ENCODE measurements at regions not wholly inside any gene's neighbourhood (a gene's known extent, or its start where the extent isn't known, plus 50 kb on each side); places are given as distances from the start of the nearest gene placed in this dataset.

DNA sequence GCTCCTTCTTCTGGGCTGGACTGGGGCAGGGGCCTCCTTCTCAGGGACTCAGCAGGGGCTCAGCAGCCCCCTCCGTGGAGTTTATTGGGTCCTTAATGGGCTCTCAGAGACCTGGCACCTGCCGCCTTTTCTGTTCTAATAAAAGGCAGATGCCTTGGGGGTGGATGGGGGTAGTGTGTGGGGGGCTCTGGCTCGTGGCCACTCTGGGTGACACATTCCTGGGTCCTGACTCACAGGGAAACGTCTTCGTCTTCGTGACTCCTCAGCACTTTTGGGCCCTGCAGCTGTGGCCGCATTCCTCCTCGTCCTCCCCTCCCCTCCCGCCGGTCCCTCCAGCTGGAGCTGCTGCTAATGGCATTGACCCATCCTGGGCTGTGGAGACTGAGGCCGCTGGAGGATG lies 107.8 kb upstream of the WNT4 start:
- H3K4me3 ChIP-seq (ENCODE audit: low read depth, low read length) = no peak overlapping the region

DNA sequence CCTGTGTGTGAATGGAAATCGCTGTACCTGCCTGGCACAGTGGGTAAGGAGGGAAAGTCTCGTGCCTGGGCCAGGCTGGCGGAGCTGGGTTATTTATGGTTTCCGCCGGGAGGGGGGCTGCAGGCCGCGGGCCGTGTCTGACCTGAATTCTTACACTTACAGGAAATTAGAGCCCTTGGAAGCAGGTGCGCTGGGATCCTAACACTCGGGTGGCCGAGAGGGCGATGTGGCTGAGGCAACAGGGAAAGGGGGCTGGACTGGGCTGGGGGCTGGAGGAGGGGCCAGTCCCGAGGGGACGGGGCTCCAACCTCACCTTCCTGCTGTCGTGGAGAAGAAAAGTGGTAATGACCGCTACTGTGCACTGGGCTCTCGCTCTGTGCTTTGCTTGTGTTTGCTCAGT lies 109.4 kb upstream of the WNT4 start:
- H3K4me3 ChIP-seq (ENCODE audit: low read depth, low read length) = no peak overlapping the region
- TF ChIP-seq, protein P1, sequence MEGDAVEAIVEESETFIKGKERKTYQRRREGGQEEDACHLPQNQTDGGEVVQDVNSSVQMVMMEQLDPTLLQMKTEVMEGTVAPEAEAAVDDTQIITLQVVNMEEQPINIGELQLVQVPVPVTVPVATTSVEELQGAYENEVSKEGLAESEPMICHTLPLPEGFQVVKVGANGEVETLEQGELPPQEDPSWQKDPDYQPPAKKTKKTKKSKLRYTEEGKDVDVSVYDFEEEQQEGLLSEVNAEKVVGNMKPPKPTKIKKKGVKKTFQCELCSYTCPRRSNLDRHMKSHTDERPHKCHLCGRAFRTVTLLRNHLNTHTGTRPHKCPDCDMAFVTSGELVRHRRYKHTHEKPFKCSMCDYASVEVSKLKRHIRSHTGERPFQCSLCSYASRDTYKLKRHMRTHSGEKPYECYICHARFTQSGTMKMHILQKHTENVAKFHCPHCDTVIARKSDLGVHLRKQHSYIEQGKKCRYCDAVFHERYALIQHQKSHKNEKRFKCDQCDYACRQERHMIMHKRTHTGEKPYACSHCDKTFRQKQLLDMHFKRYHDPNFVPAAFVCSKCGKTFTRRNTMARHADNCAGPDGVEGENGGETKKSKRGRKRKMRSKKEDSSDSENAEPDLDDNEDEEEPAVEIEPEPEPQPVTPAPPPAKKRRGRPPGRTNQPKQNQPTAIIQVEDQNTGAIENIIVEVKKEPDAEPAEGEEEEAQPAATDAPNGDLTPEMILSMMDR (conservative IDR thresholded peaks at IDR 0.05; ENCODE audit: low read depth, low read length) = no peak

More for the DNA sequence above, 107.8 kb upstream of the WNT4 start:
- TF ChIP-seq, protein P1 (conservative IDR thresholded peaks at IDR 0.05; ENCODE audit: low read depth, low read length) = no peak
- no peak for DNase-seq (ENCODE audit: low read depth)

DNA sequence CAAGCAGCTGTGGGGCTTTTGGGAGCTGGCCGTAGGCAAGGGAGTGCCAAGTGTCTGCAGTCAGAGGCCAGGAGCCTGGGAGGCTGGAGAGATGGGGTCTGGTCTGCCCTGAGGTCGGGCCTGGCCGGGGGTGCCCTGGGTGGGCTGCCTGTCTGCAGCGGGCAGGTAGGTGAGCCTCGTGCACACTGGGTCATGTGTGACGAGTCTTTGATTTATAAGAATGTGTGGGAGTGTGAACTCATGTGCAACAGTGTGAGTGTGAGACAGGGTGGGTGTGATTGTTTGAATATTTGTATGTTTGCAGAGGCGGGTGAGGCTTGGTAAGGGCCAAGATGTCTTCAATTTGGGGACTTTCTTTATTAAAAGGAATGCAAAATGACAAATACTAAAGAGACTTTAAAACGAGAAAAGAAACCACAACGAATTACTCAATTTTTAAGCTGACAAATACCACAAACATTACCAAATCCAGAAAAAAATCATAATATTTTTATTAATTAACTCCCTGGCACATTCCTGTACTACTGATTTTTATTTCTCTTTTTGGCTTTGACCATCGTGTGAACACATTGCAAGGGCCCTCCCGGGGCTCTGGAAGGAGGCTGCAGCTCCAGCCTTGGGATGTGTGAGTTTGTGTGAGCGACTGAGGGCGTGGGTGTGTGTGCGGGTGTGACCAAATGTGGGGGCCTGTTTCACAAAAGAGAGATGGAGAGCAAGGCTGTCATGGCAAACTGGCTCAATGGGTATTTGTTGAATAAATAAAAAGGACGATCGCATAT lies 110.3 kb upstream of the WNT4 start:
- H3K4me3 ChIP-seq (ENCODE audit: low read depth, low read length) = no peak overlapping the region
- DNase-seq (ENCODE audit: low read depth) = no peak
- TF ChIP-seq, protein P1 (conservative IDR thresholded peaks at IDR 0.05; ENCODE audit: low read depth, low read length) = no peak

More for the DNA sequence above, 109.4 kb upstream of the WNT4 start:
- no peak for DNase-seq (ENCODE audit: low read depth)

DNA sequence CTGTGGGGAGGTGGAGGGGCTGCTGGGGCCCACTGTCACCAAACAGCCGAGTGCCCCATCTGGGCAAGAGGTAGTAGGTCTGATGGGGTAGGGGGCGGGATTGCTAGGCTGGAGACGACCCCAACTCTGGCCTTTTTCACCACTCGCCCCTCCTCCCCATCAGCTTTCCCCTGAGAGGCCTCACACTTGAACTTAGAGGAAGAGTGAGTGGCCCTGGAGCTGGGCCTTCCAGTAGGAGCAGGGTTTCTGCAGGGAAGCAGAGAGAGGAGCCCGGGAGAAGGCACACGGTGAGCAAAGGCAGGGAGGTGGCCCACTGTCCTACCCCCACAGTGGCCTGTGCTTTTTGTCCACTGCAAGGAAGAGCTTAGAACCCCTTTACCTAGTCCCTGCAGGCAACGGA lies 111.9 kb upstream of the WNT4 start:
- TF ChIP-seq, protein P1 (conservative IDR thresholded peaks at IDR 0.05; ENCODE audit: low read depth, low read length) = no peak
- DNase-seq (ENCODE audit: low read depth) = no peak
- no peak overlapping the region for H3K4me3 ChIP-seq (ENCODE audit: low read depth, low read length)

DNA sequence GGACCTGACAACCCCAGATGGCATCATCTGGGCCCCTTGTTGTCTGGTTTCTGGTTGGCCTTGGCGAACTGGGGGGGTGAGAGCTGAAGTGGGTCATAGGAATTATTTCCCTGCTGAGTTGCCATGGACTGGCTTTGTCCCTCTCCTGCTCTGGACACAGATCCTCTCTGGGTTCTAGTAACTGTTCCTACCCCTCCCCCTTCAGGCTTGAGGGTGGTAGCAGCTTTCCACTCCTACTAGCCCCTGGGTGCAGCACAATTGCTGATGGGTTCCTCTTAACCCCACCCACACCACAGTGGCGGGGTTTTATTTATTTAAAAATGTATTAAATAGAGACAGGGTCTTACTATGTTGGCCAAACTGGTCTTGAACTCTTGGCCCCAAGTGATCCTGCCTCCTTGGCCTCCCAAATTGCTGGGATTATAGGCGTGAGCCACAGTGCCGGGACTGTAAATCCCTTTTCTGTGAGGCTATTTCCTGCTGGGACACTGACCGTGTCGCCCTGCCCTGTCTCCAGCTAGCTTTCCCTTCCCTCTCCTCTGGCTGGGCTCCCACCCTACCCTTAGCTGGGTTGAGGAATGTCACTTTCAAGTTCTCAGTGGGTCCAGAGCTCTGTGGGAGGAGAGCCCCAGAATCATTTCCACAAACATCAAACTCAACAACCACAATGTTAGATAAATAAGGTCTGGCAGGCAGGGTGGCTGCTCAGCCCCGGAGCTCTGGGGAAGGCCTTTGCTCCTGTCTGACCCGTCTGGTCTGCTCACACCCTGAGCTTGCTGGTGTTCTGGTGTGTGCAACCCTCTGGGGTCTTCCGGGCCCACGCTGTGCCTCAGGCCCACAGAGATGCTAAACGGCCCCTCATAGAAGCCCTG lies 112.7 kb upstream of the WNT4 start:
- TF ChIP-seq, protein P1 (conservative IDR thresholded peaks at IDR 0.05; ENCODE audit: low read depth, low read length) = no peak
- peak; percentile 28 for DNase-seq (ENCODE audit: low read depth)
- no peak overlapping the region for H3K4me3 ChIP-seq (ENCODE audit: low read depth, low read length)

DNA sequence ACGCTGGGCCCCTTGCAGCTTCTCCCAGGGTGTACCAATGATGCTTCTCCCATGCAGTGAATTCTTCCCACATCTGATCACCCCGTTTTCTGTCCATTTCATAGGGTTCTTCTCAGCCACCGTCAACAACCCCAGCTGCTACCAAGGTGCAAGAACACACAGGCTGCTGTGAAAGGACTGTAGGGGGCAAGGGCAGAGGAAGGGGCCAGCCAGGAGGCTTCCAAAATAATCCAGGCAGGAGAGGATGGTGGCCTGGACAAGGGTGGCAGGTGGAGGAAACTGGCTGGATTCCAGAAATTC lies 113.3 kb upstream of the WNT4 start:
- H3K4me3 ChIP-seq (ENCODE audit: low read depth, low read length) = no peak overlapping the region
- no peak for DNase-seq (ENCODE audit: low read depth)
- TF ChIP-seq, protein P1 (conservative IDR thresholded peaks at IDR 0.05; ENCODE audit: low read depth, low read length) = no peak

All from choroid plexus epithelial cell (primary cell).